GM18508 (cell line): ENCODE measurements at regions not wholly inside any gene's neighbourhood (a gene's known extent, or its start where the extent isn't known, plus 50 kb on each side); places are given as distances from the start of the nearest gene placed in this dataset.
"Not testable (repeated sequence)": the region's sequence is repeated elsewhere in the genome, so short reads cannot be mapped to it uniquely, and the experiment has no call there.

Experiments
- ATAC-seq: cut with Tn5 transposase; IDR thresholded peaks from one replicate; pipeline ENCODE4 v1.9.1; 2021; ENCODE audit warnings: moderate number of reproducible peaks; ENCODE audit not compliant: insufficient read depth, unreplicated experiment

DNA sequence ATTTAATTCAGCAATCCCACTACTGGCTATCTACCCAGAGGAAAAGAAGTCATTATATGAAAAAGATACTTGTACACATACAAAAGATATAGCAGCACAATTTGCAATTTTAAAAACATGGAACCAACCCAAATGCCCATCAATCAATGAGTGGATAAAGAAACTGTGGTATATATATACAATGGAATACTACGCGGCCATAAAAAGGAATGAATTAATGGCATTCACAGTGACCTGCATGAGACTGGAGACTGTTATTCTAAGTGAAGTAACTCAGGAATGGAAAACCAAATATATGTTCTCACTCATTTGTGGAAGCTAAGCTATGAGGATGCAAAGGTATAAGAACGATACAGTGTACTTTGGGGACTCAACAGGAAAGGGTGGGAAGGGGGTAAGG is 102.8 kb upstream of the KCNMA1 start:
- not testable (repeated sequence) for ATAC-seq

- ATAC-seq, result no peak
These were observed 101.0 kb upstream of the KCNMA1 start for GRCh38 chr10:77738496-77739158.

DNA sequence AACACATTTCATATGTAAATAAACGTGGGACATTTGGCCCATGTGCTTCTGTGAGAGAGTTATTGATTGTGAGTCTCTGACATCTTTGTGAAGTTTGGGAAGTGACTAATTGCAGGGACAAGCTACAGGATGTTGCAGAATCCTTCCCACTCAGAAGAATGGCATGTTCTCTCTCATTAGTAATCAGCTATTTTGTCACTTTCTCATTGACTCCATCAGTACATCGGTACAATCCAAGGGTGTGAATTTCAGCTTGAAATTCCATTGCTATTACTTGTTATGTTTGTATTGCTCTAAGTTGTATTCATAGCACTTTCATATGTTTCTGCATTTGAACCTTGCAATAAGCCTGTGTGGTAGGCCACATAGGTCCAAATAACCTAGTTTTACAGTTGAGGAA is 100.0 kb upstream of the KCNMA1 start:
- ATAC-seq, result no peak

DNA sequence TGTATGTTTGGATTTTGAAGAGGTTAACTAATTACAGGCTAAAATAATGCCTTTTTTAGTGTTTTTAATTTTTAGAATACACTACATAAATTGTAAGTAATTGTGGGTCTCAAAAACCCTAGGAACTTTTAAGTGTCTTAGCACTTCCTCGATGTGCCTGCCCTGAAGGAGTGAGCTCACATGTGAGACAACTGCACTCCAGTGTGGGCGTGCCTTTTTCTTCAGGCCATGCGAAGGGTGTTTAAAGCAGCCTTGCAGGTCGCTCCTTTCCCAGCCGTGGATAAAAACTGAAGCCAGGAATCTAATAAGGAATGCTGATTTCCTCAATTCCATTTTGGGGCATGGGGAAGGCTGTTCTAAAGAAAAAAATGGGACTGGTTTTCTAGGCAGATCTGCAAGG is 97.5 kb upstream of the KCNMA1 start:
- not testable (repeated sequence) for ATAC-seq

DNA sequence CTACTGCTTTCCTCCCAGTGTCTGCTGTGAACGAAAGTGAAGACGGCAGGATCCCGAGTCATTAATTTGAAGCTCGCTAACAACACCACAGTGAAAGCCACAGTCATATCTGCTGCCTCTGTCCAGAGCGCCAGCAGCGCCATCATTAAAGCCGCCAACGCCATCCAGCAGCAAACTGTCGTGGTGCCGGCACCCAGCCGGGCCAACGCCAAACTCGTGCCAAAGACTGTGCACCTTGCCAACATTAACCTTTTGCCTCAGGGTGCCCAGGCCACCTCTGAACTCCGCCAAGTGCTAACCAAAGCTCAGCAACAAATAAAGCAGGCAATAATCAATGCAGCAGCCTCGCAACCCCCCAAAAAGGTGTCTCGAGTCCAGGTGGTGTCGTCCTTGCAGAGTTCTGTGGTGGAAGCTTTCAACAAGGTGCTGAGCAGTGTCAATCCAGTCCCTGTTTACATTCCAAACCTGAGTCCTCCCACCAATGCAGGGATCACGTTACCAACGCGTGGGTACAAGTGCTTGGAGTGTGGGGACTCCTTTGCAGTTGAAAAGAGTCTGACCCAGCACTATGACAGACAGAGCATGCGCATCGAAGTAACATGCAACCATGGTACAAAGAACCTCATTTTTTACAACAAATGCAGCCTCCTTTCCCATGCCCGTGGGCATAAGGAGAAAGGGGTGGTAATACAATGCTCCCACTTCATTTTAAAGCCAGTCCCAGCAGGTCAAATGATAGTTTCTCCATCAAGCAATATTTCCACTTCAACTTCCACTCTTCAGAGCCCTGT is 94.8 kb upstream of the KCNMA1 start:
- no peak for ATAC-seq

GRCh38 chr10:77727481-77727880 is 89.9 kb upstream of the KCNMA1 start:
- ATAC-seq, result no peak

- ATAC-seq, result no peak
These were observed 89.1 kb upstream of the KCNMA1 start for GRCh38 chr10:77726732-77727131.

GRCh38 chr10:77726301-77726700 is 88.7 kb upstream of the KCNMA1 start:
- no peak for ATAC-seq

- ATAC-seq, result no peak
These were observed 87.2 kb upstream of the KCNMA1 start for GRCh38 chr10:77724820-77725219.

DNA sequence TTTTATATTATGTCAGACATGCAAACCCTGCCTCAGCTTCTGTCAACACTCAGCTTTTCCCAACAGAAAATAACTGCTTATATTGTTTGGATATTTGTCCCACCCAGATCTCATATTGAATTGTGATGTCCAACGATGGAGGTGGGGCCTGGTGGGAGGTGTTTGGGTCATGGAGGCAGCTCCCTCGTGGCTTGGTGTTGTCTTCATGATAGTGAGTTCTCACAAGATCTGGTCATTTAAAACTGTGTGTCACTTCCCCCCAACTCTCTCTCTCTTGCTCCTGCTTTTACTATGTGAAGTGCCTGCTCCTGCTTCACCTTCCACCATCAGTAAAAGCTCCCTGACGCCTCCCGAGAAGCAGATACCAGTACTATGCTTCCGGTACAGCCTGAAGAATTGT is 85.8 kb upstream of the KCNMA1 start:
- no peak for ATAC-seq

- not testable (repeated sequence) for ATAC-seq
These were observed 85.3 kb upstream of the KCNMA1 start for GRCh38 chr10:77722956-77723355.

DNA sequence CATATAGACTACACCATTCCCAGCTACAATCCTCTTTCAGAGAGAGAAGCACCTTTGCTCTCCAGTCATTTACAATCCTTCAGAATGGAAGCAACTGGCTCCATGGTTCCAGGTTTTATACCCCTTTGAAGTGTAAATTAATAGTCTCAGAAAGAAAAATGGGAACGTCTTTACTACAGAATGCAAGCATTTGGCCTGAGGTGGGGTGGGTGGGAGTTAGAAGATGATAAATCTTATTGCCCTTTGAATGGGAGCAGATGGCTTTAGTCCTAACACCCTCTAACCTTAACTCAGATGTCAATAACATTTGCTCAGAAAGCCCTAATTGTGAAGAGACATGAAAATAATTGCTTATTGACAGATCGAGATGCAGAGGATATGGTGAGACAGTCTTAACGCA is 84.2 kb upstream of the KCNMA1 start:
- ATAC-seq, result no peak

DNA sequence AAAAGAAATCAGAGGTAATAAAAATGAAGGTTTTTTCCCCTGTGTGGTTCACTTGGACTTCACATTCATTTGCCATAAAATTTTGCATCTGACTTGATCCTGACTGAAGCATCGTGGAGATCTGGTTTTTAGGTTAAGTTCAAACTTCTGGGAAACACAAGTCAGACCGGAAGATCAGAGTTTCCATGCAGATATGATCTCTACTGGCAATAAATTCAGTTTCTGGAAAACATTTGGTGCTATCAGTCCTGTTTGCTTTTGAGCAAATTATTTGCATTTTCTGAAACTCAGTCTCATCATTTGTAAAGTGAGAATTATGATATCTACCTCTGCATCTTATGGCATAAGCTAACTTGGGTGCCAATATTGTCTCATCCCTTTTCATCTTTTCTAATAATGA is 81.3 kb upstream of the KCNMA1 start:
- ATAC-seq, result no peak

DNA sequence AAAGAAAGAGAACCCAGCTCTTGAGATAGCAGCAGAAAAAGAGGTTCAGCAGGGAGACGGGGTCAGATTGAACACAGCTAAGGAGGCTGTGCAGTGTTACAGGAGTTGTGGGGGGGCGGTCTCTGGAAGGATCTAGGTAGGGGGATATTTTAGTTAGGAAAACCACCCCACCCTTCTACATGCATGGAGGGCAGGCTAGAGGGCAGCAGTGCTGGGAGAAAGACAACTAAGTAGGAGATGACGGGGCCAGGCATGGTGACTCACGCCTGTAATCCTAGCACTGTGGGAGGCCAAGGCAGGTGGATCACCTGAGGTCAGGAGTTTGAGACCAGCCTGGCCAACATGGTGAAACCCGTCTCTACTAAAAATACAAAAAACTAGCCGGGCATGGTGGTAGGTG is 80.7 kb upstream of the KCNMA1 start:
- ATAC-seq, result not testable (repeated sequence)

DNA sequence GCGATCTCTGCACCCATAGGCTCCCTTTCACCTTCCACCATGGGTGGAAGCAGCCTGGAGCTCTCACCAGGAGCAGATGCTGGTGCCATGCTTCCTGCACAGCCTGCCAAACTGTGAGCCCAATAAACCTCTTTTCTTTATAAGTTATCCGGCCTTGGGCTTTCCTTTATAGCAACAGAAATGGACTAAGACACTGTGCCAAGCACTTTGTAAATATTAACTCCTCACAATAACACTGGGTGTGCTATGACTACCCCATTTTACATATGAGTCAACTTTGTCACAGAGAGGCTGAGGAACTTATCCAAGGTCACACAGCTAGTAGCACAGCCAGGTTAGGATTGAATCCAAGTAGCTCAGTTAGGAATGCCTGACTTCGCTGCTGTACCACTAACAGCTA is 79.7 kb upstream of the KCNMA1 start:
- no peak for ATAC-seq

- no peak for ATAC-seq
These were observed 79.1 kb upstream of the KCNMA1 start for GRCh38 chr10:77716458-77717317.

DNA sequence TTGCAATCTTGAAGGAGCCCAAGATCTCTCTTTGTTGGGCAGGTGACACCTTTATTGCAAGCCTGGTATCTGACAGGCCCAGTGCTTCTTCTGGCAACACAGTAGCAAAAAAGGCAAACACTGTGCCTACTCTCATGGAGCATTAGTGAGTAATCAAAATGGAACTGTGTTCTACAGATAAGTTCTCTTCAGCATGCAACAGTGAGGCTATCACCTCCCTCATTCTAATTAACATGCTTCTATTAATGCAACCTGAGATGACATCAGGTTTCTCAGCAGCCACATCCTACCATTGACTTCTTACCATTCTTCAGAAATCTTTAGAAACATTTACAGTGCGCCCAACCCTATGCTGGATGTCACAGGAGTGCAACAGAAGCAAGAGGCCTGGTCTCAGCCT is 77.9 kb upstream of the KCNMA1 start:
- no peak for ATAC-seq

- no peak for ATAC-seq
These were observed 77.5 kb upstream of the KCNMA1 start for GRCh38 chr10:77715088-77715487.

GRCh38 chr10:77713521-77714280 is 76.1 kb upstream of the KCNMA1 start:
- no peak for ATAC-seq

DNA sequence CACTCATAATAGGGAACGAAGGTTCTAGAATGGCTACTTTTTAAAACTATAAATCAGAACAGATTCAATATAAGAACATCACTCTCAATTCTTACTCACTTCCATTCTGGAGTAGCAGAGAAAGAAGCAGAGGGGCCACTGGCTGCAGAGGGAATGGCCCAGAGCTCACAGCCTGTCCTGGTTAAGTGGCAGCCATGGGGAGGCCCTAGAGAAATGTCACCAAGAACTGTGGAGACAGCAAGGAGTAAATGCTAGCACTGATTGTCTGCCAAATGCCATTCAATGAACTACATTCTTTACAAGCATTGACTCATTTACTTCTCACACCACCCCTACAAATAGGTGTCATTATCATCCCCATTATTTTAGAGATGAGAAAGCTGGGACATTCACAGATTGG is 74.6 kb upstream of the KCNMA1 start:
- no peak for ATAC-seq
